ENCODE measurements at regions not wholly inside any gene's neighbourhood (a gene's known extent, or its start where the extent isn't known, plus 50 kb on each side); places are given as distances from the start of the nearest gene placed in this dataset.

- no peak for TF ChIP-seq CTCF (IDR thresholded peaks at IDR 0.05)
- TF ChIP-seq EP300 (IDR thresholded peaks at IDR 0.05), result no peak
- no peak for TF ChIP-seq POLR2AphosphoS5 (IDR thresholded peaks at IDR 0.05)
- no peak for TF ChIP-seq POLR2A (IDR thresholded peaks at IDR 0.05)
Observed at GRCh38 chrX:46209037-46209436, 336.2 kb downstream of the ZNF674 start.
